H7 (cell line): ENCODE measurements at regions not wholly inside any gene's neighbourhood (a gene's known extent, or its start where the extent isn't known, plus 50 kb on each side); places are given as distances from the start of the nearest gene placed in this dataset.

Source experiments
- DNase-seq: peaks from one replicate; pipeline ENCODE4 v3.0.0; 2012
- H3K27me3 ChIP-seq: 2 replicates; pipeline ENCODE4 v1.6.0; 2011; ENCODE audit warnings: mild to moderate bottlenecking, low read length; ENCODE audit not compliant: control insufficient read depth, insufficient read depth
- H3K36me3 ChIP-seq: replicated peaks from 2 replicates; pipeline ENCODE4 v1.5.1; 2011; ENCODE audit warnings: low read length; ENCODE audit not compliant: control insufficient read depth, insufficient read depth
- H3K4me3 ChIP-seq: 2 replicates; pipeline ENCODE4 v1.5.1; 2011; ENCODE audit warnings: low read depth, mild to moderate bottlenecking, control low read depth, low read length, moderate library complexity; ENCODE audit not compliant: insufficient read depth

DNA sequence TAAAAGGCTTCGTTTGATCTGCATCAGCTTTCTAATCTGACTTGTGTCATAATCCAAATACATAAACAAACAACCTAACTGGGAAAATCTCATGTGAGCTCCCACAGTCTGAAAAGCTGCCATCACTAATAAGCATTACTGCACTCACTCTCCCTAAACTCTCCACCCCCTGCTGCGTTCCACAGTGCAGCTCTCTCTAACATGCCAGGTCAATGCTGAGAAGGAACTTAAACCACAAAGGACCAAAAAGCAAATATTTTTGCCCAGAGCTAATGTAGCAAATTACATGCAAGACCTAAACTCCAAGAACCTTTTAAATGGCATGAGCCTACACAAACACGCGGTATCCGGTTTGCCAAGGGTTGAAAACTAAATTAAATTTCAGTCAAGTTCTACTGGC, 542.3 kb upstream of the JARID2 start:
- H3K36me3 ChIP-seq: no peaks in the 10 kb centered on the region
- no peak overlapping the region for H3K4me3 ChIP-seq
- DNase-seq: no peak
- H3K27me3 ChIP-seq: no peaks in the 10 kb centered on the region

DNA sequence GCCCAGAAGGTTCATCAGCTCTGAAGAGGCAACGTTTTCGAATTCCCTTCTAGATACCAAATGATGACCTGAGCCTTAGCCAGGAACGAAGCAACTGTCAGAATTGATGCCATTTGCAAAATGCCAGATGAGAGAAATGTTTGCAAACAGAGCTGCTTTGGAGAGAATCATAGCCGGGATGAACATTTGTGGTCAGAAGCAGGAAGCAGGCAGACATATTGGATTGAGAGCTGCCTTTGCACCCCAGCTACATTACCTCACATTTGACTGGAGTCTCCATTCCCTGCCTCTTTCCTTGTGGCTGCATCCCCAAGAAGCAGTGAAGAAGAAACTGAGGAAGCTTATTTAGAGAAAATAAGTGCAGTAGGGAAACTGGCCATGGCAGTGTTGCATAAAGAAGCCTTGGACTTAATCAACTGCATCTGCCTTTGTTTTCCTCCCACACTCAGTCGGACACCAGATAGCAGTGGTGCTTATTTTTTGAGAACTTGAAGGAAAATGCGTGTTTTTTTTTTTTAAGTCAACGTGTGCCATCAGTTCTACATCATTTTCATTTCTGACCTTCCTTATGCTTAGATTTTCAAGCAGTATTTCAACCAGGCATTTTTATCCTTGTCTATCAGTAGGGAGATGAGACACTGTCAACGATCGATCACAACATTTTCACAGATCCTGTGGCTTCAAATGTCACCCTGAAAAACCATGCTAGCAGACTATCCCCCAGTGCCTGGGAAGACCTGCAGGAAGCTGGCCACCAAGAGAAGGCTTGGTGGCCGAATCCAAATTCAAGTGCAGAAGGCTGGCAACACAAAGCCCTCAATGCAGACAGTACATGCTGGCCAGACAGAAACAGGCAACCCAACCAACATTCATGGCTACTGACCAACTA, 541.2 kb upstream of the JARID2 start:
- Histone ChIP-seq H3K4me3 (no peak overlapping the region), H3K27me3 (no peaks in the 10 kb centered on the region), H3K36me3 (no peaks in the 10 kb centered on the region)
- no peak for DNase-seq

DNA sequence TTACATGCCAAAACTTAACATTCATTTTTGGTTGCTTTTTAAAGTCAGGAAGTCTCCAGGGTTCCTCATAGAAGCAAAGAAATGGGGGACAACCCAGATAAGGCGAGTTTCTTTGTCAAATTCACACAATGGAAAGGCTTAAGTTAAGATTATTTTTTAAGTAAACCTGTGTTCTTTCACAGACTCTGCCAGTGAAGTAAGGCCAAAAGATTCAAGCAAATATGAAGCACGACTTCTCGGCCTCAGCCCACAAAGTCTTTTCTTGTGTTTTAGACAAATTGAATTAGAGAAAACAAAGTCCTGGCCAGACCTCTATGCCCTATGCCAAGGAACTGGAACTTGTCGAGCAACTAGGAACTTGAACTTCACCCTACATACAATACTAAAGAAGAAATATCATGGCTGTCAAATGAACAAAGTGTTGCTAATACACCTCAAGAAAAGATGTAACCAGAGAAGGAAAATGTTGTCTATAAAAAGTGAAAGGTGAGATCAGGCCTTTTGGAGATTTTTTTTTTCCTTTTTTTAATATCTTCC, 540.0 kb upstream of the JARID2 start:
- DNase-seq: no peak
- Histone ChIP-seq H3K36me3 (no peaks in the 10 kb centered on the region), H3K27me3 (no peaks in the 10 kb centered on the region), H3K4me3 (no peak overlapping the region)

DNA sequence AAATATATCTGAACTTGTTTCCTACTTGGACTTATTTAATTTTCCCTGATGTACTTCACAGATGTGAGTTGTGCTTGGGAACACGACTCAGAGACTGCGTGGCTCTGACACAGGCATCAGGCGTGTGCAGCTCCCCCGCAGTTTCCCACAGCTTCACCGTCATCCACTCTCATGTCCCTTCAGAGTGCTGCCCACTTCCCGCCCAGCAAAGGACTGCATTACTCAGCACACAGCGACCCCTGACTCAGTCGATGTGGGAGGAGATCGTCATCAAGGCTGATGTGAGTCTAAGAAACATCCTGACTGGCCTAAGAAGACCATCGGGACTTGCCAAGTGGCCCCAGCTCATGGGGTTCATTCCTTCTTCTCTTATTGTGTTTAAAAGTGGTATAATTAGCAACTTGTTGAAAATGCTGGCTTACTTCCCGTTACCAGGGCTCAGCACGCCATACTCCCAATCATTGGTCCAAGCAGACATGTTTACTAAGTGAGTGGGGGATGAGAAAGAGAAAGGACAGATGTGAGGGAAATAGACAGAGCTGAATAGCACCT, 539.4 kb upstream of the JARID2 start:
- Histone ChIP-seq H3K36me3 (no peaks in the 10 kb centered on the region), H3K27me3 (no peaks in the 10 kb centered on the region), H3K4me3 (no peak overlapping the region)
- no peak for DNase-seq

DNA sequence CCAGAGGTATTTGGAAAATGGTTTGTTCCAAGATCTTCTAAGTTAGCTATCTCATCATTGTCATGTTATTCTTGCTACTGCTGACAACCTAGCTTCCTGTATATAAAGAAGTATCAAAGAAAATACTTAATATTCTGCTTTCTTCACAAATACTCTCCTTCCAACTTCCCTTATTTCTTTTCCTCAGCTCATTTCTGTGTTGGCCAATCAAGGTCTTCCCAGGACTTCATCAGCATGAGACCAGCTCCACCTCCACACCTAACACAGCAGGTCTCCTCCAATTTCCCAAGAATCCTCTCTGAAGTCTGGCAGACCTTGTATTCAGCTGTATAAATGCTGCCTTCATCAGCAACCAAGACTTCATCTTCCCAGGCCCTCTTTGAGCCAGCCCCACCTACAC, 538.6 kb upstream of the JARID2 start:
- no peaks in the 10 kb centered on the region for H3K36me3 ChIP-seq
- H3K4me3 ChIP-seq: no peak overlapping the region
- no peak for DNase-seq
- H3K27me3 ChIP-seq: no peaks in the 10 kb centered on the region

DNA sequence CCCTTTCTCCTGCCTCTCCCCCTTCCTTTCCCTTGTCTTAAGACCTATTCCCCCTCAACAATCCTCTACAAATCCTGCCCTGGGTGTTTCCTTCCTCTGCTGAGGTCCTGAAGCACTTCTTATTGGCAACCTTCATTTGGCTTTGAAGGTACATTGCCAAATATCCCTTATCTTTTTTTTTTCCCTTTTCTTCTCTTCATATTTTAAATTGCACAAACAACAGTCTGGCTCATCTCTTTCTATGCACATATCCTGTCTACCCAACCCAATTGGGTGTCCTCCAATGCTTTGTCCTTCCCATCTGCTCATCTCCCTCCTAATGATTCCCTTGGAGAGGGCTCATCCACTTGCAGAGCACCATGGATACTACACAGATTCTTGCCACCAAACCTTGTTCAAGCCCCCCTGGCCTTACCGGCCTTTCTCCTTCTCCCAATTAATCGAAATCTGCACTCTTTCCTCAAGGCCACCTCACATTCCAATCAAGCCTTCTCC, 537.9 kb upstream of the JARID2 start:
- Histone ChIP-seq H3K27me3 (no peaks in the 10 kb centered on the region), H3K36me3 (no peaks in the 10 kb centered on the region), H3K4me3 (no peak overlapping the region)
- DNase-seq: no peak

DNA sequence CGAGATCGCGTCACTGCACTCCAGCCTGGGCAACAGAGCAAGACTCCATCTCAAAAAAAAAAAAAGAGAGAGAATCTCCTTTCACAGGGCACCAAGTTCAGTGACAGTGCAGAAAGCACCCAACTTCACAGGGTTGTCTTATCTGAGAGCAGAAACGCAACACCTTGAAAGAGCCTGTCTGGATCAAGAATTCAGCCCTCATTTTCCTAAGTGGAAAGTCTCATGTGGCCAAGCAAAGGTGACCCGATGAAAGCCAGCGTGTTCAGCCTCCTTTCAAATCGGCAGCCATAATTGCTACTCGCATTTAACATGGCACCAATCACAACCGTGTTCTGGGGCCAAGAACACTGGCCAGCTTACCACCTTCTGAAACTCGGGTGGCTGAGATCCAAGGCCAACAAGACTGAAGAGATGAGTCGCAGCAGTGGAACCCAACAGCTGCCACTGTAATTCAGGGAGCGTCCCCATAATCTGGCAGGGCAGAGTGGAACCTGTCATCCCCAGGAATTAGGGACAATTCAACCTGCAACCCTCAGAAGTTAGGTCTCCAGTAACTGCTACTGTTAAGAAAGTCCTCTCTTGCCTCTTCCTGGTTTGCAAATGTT, 536.7 kb upstream of the JARID2 start:
- Histone ChIP-seq H3K27me3 (no peaks in the 10 kb centered on the region), H3K36me3 (no peaks in the 10 kb centered on the region), H3K4me3 (no peak overlapping the region)
- DNase-seq: no peak

DNA sequence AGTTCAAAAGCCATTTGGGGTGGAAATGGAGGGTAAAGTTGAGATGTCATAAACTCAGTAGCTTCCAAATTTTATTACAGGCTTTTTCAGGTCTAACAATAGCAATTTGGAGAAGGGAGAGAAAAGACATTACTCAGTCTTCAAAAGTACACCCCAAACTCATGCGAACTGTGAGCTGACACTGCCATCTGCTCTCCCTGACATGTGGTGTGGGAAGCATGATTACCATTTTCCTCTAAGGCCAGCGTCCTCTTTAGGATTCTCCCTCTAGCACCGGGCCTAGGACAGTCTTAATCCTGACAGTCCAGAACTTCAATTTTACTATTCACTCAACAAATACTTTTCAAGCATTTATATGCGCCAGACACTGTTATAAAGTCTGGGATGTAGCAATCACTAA, 536.0 kb upstream of the JARID2 start:
- no peaks in the 10 kb centered on the region for H3K36me3 ChIP-seq
- no peak for DNase-seq
- H3K27me3 ChIP-seq: no peaks in the 10 kb centered on the region
- H3K4me3 ChIP-seq: no peak overlapping the region

DNA sequence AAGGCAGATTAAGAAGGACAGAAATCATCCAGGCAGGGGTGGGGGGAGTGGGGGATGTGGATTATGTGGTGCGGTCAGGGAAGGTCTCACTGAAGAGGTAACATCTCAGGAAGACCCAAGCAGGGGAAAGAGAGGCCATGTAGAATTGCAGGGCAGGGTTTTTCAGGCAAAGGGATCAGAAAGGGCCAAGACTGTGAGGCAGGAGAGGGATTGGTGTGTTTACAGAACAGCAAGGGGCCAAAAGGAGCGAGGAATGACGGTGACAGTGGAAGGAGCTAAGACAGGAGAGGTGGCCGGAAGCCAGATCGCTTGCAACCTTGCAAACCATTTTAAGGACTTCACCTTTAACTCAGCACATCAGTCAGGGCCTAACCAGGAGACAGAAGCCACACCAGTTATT, 535.4 kb upstream of the JARID2 start:
- no peaks in the 10 kb centered on the region for H3K36me3 ChIP-seq
- no peak overlapping the region for H3K4me3 ChIP-seq
- DNase-seq: no peak
- H3K27me3 ChIP-seq: no peaks in the 10 kb centered on the region

DNA sequence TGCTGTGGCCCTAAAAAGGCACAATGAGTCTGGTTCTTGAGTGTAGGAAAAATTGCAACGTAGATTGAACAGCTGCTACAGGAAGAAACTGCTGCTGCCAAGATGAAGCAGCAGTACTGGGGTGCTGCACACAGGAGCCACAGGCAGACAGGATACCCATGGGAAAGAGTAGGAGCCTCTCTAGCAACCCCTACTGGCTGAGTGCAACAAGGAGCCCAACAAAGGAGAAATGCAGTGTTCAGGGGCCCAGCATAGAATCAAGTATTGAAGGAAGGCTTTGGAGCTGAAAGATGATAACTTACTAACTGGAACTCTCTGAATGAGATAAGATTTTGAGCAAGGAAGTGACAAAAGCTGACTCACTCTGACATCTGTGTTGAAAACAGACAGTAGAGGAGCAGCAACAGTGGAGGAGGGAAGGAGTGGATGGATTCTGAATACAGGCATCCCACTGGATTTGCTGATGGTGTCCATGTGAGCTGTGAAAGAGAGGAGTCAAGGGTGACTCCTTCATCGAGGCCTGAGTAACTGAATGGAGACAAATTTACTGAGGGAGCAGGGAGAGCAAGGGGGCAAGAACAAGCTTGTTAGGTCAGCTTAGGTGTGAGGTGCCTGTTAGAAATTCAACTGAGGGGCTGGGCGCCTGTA, 534.7 kb upstream of the JARID2 start:
- Histone ChIP-seq H3K36me3 (no peaks in the 10 kb centered on the region), H3K27me3 (no peaks in the 10 kb centered on the region), H3K4me3 (no peak overlapping the region)
- peak; percentile 37 for DNase-seq

DNA sequence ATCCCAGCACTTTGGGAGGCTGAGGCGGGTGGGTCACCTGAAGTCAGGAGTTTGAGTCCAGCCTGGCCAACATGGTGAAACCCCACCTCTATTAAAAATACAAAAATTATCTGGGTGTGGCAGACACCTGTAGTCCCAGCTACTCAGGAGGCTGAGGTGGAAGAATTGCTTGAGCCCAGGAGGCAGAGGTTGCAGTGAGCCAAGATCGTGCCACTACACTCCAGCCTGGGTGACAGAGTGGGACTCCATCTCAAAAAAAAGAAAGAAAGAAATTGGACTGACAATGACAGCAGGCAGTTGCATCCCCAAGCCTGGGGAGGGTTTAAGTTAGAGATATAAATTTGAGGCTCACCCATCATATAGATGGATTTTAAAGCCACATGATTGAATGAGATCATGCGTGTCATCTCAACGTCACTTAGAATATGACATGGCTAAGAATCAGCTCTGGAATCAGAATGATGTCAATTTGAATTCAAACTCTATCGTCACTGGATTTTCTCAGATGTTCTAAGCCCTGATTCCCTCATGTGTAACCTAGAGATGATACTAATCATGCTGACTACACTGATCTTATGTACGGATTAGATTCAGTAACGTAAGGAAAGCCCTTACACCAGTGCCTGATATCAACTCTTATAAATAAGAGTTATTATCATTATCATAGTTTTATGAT, 534.0 kb upstream of the JARID2 start:
- no peak overlapping the region for H3K4me3 ChIP-seq
- H3K36me3 ChIP-seq: no peaks in the 10 kb centered on the region
- H3K27me3 ChIP-seq: no peaks in the 10 kb centered on the region
- no peak for DNase-seq

DNA sequence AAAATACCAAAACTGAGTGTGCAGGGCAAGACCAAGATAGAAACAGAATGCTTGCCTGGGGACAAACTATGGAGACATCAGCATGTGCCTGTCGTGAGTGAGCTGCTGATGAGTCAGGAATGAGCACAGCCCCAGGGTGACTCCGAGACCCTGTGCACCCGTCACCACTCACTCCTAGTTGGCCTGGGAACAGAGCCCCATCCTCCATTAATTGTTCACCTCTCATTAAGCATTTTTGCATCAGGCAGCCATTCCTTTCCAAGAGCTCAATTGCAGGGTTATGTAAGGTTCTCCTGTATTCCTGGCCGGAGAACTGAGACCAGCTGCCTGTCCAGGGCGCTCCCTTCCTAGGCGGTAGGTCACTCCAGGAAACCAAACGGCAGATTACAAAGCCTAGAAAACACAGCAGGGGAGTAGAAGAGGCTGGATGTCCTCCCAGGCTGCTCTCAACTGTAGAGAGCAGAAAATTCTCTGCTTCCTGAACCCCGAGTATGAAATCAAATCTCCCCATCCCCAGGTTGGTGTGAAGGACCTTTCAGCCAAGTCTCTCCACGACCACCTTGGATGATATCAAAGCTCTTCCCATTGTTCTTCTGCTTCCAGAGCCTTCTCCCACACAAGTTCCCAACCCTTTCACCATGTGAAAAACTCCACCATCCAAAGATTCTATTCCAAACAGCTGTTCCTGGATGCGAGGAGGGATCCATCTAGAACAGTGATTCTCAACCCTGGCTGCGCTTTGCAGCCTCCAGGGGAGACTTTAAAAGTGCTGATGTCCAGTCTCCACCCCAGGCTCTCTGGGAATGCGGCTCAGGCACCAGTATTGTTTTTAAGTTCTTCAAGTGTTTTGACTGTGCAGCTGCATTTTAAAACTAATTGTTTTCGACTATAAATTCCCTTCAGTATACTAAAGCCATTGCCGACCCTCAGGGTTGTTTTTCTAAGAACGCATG, 532.6 kb upstream of the JARID2 start:
- Histone ChIP-seq H3K36me3 (no peaks in the 10 kb centered on the region), H3K27me3 (no peaks in the 10 kb centered on the region), H3K4me3 (no peak overlapping the region)
- DNase-seq: no peak

DNA sequence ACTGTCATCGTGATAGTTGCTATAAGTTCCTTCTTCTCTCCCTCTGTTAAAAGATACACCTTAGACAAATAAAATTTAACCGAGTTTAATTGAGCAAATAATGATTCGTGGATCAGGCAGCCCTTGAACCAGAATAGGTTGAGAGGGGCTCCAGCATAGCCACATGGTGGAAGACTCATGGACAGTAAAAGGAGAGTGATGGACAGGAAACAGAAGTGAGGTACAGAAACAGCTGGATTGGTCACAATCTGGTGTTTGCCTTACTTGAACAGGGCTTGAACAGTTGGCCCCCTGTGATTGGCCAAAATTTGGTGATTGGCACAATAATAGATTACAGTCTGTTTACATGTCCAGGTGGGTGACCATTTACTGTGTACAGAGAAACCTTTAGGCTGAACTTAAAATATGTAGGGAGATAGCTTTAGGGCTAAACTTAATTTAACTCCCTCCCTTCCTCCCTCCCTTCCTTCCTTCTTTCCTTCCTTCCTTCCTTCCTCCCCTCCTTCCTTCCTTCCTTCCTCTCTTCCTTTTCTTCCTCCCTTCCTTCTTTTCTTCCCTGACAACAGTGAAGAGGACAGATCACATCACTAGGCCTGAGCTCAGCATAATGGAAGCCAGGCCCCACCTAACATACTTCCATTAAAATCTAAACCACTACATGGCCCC, 531.8 kb upstream of the JARID2 start:
- Histone ChIP-seq H3K36me3 (no peaks in the 10 kb centered on the region), H3K4me3 (no peak overlapping the region), H3K27me3 (no peaks in the 10 kb centered on the region)
- DNase-seq: no peak
